ENCODE measurements at regions not wholly inside any gene's neighbourhood (a gene's known extent, or its start where the extent isn't known, plus 50 kb on each side); places are given as distances from the start of the nearest gene placed in this dataset.

DNA sequence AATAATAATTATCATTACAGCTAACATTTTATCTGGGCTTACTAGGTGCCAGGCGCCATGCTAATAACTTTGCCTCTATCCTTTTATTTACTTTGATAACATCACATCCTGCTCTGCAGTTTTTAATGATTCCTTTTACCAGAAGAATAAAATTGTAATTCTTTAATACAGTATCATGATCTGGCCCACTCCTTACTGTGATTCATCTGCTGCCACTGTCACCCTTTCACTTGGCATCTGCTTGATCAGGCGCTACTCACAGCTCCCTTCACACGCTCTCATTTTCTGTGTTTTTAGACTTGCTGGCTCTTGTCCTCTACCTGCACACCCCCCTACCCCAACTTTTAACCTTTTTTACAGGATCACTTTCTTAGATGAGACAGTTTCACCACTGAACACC, 167.5 kb downstream of the NTMT2 start:
- no peak for DNase-seq (ENCODE audit: low spot score)

DNA sequence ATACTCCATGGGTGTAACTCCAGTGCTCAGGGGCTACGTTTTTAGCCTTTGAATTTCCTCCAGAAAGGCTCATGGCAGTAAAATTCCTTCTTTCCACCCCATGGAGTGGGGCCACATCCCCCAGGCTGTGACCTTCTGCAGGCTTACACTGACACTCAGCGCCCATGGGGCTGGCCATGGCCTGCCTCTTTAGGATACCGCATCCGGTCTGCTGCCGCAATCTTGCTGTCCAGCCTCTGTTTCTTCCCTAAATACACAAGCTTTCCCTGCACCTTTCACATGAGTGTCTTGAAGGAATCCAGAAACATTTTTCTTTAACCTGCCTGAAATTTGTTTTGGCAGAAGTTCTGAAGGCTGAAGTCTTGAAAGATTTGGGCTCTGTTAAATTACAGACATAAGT, 170.5 kb downstream of the NTMT2 start:
- no peak for DNase-seq (ENCODE audit: low spot score)

DNA sequence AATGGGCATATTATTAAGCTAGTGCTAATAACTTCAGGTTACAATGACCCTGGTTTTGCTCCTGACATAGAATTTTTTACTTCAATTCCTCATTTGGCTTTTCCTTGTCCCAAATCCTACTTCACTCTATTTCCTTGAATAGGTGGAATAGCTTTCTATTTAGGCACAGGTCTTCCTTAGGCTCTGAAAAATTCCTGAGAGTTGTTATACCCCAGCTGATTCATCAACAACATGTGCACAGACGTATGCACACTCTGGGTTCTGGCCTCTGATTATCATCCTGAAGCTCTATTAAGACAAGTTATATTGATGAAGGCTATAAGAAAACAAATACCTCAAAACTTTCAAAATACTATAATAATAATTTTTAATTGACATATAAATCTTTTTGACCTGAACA, 172.4 kb downstream of the NTMT2 start:
- DNase-seq (ENCODE audit: low spot score) = no peak

DNA sequence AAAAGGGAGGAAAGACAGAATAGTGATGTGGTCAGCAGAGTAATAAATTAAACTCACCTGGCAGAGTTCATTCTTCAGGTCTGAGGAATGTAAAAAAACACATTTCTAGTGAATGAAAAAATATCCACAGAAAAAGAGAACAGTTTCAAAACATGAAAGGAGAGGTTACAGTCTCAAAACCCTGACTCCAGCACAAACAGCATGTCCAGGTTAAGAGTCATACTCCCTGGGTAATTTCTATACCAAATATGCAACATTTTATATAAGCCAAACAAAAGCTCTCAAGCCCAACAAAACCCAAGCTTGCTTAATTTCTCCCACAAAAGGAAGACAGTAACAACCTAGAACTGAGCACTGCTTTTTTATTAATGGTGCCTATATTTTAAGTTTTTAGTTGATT, 173.0 kb downstream of the NTMT2 start:
- no peak for DNase-seq (ENCODE audit: low spot score)

DNA sequence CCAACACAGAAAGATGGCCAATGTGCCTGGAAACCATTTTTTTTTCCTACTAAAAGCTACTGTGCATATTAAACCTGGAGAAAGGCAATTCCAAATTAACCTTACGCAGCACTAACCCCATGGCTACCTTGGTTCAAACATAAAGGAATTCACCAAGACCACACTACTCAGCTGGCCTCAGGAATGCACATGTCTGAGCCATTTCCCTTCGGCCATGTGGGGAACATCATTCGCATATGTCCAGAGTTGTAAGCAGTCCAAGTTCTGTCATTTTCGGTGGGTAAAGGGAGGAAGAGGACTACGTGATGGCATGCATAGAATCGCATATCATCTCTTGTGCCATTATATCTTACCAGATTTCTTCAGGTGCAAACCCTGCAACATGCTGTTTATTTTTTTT, 175.4 kb downstream of the NTMT2 start:
- no peak for DNase-seq (ENCODE audit: low spot score)

DNA sequence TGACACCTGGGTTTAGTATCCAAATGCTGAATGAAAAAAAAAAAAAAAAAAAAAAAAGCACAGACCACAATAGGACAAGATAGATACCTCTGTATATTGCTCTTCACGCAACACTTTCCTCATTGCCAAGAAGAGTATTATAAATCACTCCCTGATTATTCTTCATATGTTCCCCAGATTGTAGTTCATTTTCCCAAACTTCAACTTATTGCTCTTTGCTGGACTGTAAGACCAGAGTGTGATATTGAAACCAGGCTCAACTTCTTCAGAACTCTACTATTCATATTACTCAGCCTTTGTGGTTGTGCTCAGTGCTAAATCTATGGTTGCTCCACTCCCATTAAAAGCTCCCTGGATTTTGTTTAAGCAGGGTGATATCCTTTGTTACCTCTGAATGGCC, 180.4 kb downstream of the NTMT2 start:
- no peak for DNase-seq (ENCODE audit: low spot score)

DNA sequence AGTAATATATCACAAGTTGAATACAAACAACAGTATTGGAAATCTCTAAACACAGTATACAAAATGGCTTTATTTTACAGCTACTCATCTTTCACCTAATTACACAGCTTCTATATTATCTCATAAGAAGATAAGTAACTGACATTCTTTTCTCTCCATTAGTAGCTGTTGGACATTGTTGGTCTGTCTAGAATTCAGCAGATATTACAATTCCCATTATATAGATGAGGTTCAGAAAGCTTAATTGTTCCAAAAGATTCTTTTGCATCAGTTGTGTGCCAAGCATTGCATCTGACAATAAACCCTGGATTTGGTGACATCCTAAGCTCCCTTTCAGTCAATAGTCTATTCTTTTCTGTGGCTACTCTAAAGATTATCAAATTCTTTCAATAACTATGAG, 187.0 kb downstream of the NTMT2 start:
- DNase-seq (ENCODE audit: low spot score) = no peak

DNA sequence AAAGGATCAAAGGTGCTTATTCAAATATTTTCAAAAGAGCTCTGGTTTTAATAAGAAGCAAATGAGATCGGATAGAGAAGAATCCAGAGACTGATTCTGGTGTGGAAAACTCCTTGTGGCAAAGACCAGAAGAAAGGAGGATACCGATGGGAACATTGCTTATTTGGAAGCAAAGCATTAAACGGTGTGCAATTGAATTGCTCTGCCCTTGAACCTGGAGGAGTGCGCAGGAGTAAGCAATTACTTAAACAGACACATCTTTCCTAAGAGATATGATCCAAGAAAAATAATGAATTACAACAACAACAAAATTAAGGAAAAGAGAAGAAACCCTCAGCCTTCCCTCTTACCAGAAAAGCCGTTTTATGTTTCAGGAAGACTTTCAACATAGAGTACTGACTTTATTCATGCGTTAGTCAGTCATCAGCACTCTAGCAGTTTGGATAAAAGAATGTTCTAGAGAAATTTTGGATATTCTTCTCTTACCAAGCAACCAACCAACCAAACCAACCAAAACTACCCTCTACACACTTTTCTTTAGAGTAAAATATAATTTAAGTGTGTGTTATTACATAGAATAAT, 191.7 kb downstream of the NTMT2 start:
- no peak for DNase-seq (ENCODE audit: low spot score)

DNA sequence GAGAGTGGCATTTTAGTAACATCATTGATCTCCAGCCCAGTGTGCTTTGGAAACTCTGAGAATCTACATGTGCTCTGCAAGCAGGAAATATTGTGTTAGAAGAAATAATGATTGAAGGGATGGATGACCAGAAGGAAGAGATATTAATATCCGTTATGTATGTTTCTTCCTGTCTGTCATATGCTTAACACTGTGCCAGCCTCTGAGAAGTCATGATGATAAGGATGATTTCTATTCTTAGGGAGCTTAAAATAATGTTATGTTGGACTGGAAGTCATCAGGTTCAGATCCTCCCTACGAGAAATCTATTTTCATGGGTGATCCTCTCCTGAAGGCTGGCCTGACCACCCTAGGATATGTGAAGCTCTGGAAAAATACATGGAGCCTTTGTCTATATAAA, 192.4 kb upstream of the GORAB start:
- no peak for DNase-seq (ENCODE audit: low spot score)

DNA sequence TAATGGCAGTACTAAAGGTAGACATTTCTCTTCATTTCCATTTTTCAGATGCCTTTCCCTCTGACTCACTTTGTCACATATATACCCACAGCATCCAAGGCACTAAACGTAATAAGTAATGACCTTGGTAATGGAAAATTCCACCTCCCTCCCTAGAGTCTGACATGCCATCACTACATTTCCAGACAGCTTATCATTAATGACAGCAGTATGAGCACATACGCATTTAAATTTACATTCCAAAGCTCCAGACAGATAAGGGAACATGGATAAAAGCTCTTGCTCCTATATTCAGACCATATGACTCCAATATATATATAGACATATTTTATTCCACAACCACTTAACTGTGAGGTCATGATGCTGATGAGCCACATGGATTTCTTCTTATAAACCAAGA, 191.7 kb upstream of the GORAB start:
- no peak for DNase-seq (ENCODE audit: low spot score)

DNA sequence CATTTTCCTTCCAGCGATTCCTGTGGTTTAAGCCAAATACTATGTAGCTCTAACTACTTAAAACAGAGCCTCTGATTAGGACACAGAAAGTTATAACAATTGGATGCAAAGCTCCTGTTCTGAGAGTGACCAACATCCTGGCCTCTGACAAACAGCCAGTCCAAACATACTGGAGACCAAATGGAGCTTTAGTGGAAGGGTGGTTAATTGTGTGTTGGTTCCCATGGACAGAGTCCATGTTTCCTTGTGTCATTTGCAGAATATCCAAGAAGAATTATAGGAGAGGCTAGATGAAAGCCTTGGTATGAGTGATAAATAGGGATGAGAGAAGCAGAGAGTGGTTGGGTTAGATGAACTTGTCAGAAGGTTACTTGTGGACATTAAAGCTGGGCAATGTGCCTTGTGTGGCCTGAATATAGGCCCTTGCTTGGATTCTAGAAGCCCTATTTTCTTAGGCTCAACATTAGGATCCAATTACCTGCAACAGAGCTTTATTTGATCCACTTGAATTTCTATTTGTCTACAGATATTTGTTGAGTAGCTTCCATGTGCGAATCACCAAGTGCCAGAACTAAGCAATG, 180.5 kb upstream of the GORAB start:
- no peak for DNase-seq (ENCODE audit: low spot score)

DNA sequence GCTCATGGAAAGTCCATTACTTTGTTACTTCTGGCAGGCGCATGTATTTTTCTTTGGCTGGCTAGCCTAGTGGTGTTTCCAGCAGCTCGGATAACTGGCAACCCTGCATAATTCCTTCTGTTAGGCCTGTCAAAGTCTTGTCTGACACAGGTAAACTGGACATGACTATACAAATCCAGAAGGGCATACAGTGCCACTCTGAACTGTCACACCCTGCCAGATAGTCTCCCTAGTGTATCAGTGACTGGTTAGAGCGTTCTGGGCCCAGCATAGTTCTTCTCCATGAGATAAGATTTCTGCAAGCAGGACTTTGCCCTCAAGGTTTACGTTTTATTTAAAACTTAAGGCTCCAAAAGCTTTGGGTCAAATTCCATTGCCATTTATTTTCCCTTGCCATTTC, 177.7 kb upstream of the GORAB start:
- no peak for DNase-seq (ENCODE audit: low spot score)

DNA sequence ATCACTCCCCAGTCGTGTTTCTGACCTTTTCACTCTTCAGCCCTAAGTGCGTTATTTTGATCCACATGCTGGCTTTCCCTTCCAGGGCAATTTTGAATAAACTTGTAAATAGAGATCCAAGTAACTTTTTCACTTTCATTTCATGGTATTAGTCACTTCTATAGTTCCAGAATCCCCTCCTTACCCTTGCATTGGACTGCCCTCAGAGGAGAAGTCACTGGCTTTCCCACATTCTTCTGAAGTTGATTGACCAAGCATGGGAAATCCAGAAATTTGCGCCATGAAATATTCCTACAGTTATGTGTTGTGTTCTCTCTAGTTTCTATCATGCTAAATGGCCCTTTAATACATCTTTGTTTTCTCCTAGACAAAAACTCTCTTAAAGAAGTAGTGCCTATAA, 177.3 kb upstream of the GORAB start:
- no peak for DNase-seq (ENCODE audit: low spot score)

DNA sequence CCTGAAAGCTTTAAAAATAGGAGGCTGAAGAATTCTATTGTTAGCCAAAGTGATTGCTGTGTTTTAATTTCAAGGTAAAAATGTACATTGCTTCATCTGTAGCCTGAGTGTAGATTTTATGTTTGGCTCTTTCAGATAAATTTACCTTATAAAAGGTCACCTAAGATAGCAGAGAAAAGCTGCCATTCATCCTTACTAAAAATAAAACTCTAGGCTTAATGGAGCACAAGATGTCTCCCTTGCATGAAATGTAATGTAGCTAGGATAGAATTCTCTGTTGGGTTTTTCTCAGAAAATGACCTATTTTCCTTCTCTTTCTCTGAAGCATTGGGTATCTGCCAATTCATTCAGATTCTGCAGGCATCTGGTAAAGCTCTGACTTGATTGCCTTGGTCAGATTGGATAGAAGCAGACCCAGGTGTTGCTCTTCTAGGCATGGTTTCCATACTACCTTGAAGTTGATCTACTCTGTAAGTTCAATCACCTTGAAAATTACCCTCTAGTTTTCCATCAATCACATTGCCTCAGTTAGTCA, 176.6 kb upstream of the GORAB start:
- no peak for DNase-seq (ENCODE audit: low spot score)

DNA sequence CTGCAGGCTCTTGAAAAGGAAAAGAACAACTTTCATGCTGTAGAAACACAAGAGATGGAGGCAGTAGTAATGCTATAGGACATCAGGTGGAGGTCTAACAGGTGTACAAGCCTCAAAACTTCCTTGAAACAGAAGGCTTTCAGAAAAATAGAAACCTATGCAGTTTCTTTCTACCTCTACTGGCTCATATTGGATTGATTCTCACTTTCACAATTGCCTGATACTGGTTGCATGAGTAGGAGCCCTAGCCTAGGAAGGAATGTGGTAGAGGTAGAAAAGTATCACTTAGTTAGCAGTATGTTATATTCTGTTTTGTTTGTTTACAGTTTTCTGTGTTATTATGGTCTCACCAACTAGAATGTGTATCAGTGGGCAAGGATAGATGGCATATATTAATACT, 175.4 kb upstream of the GORAB start:
- no peak for DNase-seq (ENCODE audit: low spot score)

DNA sequence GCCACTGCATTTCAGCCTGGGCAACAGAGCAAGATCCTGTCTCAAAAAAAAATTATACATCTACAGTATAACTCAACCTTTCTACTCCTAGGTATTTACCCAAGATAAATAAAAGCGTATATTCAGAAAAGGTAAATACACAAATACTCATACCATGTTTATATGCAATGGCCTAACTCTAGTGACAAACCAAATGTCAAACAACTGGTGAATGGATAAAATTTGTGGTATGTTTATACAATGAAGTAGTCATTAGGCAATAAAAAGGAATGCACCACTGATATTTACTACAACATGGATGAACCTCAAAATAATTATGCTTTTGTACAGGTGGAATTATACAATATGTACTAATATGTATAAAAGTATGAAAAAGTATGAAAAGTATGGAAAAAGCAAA, 174.2 kb upstream of the GORAB start:
- no peak for DNase-seq (ENCODE audit: low spot score)

DNA sequence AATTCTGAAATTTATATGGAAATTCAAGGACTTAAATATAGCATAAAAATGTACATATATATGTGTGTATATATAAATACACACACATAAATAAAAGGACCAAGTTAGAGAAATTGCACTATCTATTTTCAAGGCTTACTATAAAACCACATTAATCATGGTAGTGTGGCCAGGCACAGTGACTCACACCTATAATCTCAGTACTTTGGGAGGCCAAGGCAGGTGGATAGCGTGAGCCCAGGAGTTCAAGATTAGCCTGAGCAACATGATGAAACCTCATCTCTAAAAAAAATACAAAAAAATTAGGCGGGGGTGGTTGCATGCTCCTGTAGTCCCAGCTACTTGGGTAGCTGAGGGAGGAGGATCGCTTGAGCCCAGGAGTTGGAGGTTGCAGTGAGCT, 171.4 kb upstream of the GORAB start:
- no peak for DNase-seq (ENCODE audit: low spot score)

DNA sequence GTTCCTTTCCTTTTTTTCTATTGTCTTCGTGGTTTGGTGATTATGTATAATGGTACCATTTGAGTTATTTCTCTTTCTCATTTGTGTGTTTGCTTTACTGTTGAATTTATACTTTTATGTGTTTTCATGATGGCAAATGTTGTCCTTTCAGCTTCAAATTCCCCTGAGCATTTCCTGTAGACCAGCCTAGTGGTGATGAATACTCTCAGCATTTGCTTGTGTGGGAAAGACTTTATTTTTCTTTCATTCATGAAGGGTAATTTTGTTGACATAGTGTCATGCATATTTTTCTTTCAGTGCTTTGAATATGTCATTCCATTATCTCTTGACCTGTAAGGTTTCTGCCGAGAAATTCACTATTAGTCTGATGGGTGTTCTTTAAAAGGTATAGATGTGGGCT, 166.6 kb upstream of the GORAB start:
- DNase-seq (ENCODE audit: low spot score) = no peak

DNA sequence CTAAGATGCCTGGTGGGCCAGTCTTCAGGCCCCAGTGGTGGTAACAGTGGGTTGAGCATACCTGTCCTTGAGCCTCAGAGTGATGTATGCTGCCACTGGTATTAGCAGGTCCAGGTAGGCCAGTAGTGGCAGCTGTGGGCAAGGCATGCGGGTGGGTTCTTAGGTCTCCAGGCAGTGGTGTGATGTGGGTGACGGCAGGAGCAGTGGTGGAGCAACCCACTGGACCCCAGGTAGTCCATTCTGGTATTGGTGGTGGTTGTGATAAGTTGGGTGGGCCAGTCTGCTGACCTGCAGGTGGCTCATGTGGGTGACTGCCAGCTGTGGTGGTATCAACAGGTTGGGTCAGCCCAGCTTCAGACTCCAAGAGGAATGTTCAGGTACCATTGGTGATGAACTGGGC, 165.0 kb upstream of the GORAB start:
- DNase-seq (ENCODE audit: low spot score) = no peak

DNA sequence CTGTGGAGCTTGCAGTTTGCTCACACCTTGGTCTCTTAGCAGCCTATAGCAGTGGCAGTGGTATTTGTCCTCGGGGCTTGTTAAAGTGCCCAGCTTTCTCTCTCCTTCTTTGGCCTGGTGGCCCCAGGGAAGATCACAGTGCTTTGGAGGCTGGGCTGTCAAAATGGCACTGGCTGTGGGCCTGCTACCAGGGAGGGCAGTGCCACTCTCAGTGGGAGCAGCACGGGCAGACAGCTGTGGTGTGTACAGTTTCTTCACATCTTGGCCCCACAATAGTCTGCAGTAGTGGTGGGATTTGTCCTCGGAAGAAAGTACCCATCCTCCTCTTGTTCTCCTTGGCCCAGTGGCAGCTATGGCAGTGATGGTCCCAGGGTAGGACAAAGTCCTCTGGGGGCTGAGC, 164.4 kb upstream of the GORAB start:
- no peak for DNase-seq (ENCODE audit: low spot score)

DNA sequence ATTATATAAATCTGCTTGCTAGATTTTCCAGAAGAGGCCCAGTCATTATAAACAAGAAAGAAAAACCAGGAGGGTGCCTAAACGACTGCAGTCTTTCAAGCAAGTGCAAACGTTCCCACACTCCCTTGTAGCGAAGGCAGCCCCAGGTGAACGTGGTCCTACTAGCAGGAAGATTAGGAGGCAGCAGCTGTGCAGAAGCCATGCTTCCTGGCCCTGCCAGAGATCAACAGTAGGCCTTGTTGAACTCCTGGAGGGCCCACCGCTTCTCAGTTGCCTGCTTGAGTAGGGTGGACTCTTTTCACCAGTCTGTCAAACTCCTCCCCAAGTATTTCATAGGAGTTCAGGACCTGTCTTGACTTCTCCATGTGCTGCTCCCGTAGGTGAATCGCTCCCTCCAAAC, 163.0 kb upstream of the GORAB start:
- DNase-seq (ENCODE audit: low spot score) = no peak

DNA sequence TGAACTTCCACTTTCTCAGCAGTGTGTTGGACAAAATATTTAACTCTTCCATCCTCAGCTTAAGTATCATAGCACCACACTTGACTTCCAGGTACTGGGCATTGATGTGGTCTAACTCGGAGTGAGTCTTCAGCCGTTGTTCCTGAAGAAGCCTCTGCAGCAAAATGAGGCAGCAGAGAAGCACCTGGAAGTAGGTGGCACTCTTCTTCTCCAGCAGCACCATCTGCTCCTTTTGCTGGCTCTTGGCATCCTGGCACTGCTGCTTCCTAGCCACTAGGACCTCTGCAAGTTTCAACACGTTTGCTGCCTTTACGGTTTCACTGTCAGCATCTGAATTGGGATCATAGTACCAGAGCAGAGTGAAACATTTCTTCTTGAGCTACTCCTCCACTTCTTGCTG, 162.5 kb upstream of the GORAB start:
- DNase-seq (ENCODE audit: low spot score) = no peak

DNA sequence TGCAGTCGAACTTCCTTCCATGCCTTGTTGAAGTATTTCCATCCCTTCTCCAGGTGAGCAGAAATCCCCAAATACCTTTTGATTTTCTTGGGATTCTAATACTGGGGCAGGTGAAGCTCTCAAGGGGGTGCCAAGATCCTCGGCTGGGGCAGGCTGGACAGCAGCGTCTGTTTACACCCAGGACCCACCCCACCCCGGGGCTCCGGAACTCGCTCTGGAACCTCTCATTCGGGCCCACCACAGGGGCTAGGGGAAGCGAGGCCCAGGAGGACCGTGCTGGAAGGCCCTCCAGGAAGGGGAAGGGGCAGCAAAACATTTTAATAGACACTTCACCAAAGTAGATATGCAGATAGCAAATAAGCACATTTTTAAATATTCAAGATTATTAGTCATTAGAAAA, 161.9 kb upstream of the GORAB start:
- no peak for DNase-seq (ENCODE audit: low spot score)

DNA sequence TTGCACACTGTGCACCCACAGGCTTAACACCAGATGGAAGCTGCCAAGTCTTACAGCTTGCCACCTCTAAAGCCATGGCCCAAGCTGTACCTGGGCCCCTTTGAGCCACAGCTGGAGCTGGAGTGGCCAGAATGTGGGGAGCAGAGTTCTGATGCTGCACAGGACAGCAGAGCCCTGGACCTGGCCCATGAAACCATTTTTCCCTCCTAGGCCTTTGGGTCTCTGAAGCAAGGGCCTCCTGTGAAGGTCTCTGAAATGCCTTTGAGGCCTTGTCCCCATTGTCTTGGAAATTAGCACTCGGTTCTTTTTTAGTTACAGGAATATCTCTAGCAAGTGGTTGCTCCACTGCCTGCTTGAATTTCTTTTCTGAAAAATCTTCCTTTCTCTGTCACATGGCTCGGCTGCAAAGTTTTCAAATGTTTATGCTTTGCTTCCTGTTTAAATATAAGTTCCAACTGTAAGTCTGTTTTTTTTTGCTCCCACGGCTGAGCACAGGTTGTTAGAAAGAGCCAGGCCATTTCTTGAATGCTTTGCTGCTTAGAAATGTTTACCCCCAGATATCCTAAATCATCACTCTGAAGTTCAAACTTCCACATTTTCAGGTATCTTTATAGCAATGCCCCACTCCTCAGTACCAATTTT, 156.8 kb upstream of the GORAB start:
- no peak for DNase-seq (ENCODE audit: low spot score)
